ENCODE measurements at regions not wholly inside any gene's neighbourhood (a gene's known extent, or its start where the extent isn't known, plus 50 kb on each side); places are given as distances from the start of the nearest gene placed in this dataset.
"Not testable (repeated sequence)": the region's sequence is repeated elsewhere in the genome, so short reads cannot be mapped to it uniquely, and the experiment has no call there.

DNA sequence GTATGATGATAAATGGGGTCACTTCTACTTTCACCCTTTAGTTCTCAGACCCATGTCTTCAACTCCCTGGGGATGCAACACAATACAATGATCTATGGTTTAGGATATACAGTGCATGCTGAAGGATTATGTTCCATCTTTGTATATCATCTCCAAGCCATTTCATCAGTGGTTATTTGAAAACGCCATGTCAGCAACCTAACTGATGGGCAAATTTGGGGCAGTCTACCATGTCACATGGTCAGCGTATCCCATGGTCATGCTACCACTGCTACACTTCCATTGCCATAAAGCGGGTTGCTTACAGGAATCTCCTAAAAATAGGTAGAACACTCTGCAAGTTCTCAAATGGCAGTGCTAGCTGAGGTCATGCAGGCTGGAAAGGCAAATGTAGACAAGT lies 236.5 kb upstream of the ISX start:
- Histone ChIP-seq H3K27ac (ENCODE audit: control insufficient read depth, insufficient read depth, low read length) (no peak overlapping the region), H4K20me1 (ENCODE audit: control insufficient read depth, extremely low read depth, insufficient read depth, low read length) (no peaks in the 10 kb centered on the region), H3K36me3 (ENCODE audit: control insufficient read depth in 2 of 2, extremely low read depth in 1 of 2, insufficient read depth in 2 of 2, low read length in 2 of 2) (no peaks in the 10 kb centered on the region), H3K9me3 (ENCODE audit: control insufficient read depth, low read depth, low read length) (no peaks in the 10 kb centered on the region), H3K4me2 (ENCODE audit: control insufficient read depth, extremely low read depth, insufficient read depth, low read depth, low read length) (no peak overlapping the region), H2AFZ (ENCODE audit: control insufficient read depth, low read length) (no peak overlapping the region), H3K4me3 (ENCODE audit: control insufficient read depth in 2 of 3, extremely low read depth in 1 of 3, insufficient read depth in 2 of 3, low read depth in 1 of 3, low read length in 3 of 3) (no peak overlapping the region), H3K9ac (ENCODE audit: control insufficient read depth, extremely low read depth, insufficient read depth, low read length) (no peak overlapping the region), H3K9me1 (ENCODE audit: control insufficient read depth, extremely low read depth, insufficient read depth, low read length) (no peaks in the 10 kb centered on the region), H3K79me2 (ENCODE audit: control insufficient read depth, insufficient read depth, low read length) (no peaks in the 10 kb centered on the region), H3K4me1 (ENCODE audit: control insufficient read depth, extremely low read depth, insufficient read depth, low read length) (no peaks in the 10 kb centered on the region), H3K27me3 (ENCODE audit: control insufficient read depth, extremely low read depth, insufficient read depth, low read length) (no peaks in the 10 kb centered on the region)
- TF ChIP-seq, protein P1, sequence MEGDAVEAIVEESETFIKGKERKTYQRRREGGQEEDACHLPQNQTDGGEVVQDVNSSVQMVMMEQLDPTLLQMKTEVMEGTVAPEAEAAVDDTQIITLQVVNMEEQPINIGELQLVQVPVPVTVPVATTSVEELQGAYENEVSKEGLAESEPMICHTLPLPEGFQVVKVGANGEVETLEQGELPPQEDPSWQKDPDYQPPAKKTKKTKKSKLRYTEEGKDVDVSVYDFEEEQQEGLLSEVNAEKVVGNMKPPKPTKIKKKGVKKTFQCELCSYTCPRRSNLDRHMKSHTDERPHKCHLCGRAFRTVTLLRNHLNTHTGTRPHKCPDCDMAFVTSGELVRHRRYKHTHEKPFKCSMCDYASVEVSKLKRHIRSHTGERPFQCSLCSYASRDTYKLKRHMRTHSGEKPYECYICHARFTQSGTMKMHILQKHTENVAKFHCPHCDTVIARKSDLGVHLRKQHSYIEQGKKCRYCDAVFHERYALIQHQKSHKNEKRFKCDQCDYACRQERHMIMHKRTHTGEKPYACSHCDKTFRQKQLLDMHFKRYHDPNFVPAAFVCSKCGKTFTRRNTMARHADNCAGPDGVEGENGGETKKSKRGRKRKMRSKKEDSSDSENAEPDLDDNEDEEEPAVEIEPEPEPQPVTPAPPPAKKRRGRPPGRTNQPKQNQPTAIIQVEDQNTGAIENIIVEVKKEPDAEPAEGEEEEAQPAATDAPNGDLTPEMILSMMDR (optimal IDR thresholded peaks at IDR 0.05 in 1 of 3, IDR thresholded peaks at IDR 0.05 in 1 of 3, conservative IDR thresholded peaks at IDR 0.05 in 1 of 3; ENCODE audit: extremely low read depth in 1 of 3, insufficient read depth in 2 of 3, low read length in 3 of 3) = no peak
- TF ChIP-seq EZH2 (IDR thresholded peaks at IDR 0.05; ENCODE audit: low read length) = no peak
- dilution Hi-C loops (cut with MboI; ENCODE audit: extremely low pct_ligation_motif_present, low sequenced_read_pairs) = no loop called here
- no peak for FAIRE-seq
- no peak for DNase-seq (ENCODE audit: low read depth, low spot score)

GRCh38 chr22:34834059-34834458 lies 231.9 kb upstream of the ISX start:
- Histone ChIP-seq H3K9ac (ENCODE audit: control insufficient read depth, extremely low read depth, insufficient read depth, low read length) (no peak overlapping the region), H3K4me3 (ENCODE audit: control insufficient read depth in 2 of 3, extremely low read depth in 1 of 3, insufficient read depth in 2 of 3, low read depth in 1 of 3, low read length in 3 of 3) (no peak overlapping the region), H3K9me3 (ENCODE audit: control insufficient read depth, low read depth, low read length) (no peaks in the 10 kb centered on the region), H3K27ac (ENCODE audit: control insufficient read depth, insufficient read depth, low read length) (no peak overlapping the region), H3K4me1 (ENCODE audit: control insufficient read depth, extremely low read depth, insufficient read depth, low read length) (no peaks in the 10 kb centered on the region), H3K4me2 (ENCODE audit: control insufficient read depth, extremely low read depth, insufficient read depth, low read depth, low read length) (no peak overlapping the region), H3K36me3 (ENCODE audit: control insufficient read depth in 2 of 2, extremely low read depth in 1 of 2, insufficient read depth in 2 of 2, low read length in 2 of 2) (no peaks in the 10 kb centered on the region), H2AFZ (ENCODE audit: control insufficient read depth, low read length) (no peak overlapping the region), H4K20me1 (ENCODE audit: control insufficient read depth, extremely low read depth, insufficient read depth, low read length) (no peaks in the 10 kb centered on the region), H3K27me3 (ENCODE audit: control insufficient read depth, extremely low read depth, insufficient read depth, low read length) (no peaks in the 10 kb centered on the region), H3K9me1 (ENCODE audit: control insufficient read depth, extremely low read depth, insufficient read depth, low read length) (no peaks in the 10 kb centered on the region), H3K79me2 (ENCODE audit: control insufficient read depth, insufficient read depth, low read length) (no peaks in the 10 kb centered on the region)
- dilution Hi-C loops (cut with MboI; ENCODE audit: extremely low pct_ligation_motif_present, low sequenced_read_pairs) = no loop called here
- FAIRE-seq = no peak
- TF ChIP-seq EZH2 (IDR thresholded peaks at IDR 0.05; ENCODE audit: low read length) = no peak
- TF ChIP-seq, protein P1 (optimal IDR thresholded peaks at IDR 0.05 in 1 of 3, IDR thresholded peaks at IDR 0.05 in 1 of 3, conservative IDR thresholded peaks at IDR 0.05 in 1 of 3; ENCODE audit: extremely low read depth in 1 of 3, insufficient read depth in 2 of 3, low read length in 3 of 3) = no peak
- no peak for DNase-seq (ENCODE audit: low read depth, low spot score)

DNA sequence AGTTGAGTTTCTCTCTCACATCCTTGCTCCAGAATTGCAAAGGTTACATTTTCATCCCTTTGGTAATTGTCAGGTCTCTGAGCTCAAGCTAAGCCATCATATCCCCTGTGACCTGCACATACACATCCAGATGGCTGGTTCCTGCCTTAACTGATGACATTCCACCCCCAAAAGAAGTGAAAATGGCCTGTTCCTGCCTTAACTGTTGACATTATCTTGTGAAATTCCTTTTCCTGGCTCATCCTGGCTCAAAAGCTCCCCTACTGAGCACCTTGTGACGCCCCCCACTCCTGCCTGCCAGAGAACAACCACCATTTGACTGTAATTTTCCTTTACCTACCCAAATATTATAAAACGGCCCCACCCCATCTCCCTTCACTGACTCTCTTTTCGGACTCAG lies 231.4 kb upstream of the ISX start:
- FAIRE-seq; dilution Hi-C loops (cut with MboI; ENCODE audit: extremely low pct_ligation_motif_present, low sequenced_read_pairs): not testable (repeated sequence)

More for the DNA sequence above, 231.4 kb upstream of the ISX start:
- not testable (repeated sequence) for H3K79me2 ChIP-seq (ENCODE audit: control insufficient read depth, insufficient read depth, low read length); H3K27ac ChIP-seq (ENCODE audit: control insufficient read depth, insufficient read depth, low read length); H3K4me2 ChIP-seq (ENCODE audit: control insufficient read depth, extremely low read depth, insufficient read depth, low read depth, low read length); H3K27me3 ChIP-seq (ENCODE audit: control insufficient read depth, extremely low read depth, insufficient read depth, low read length); H3K36me3 ChIP-seq (ENCODE audit: control insufficient read depth in 2 of 2, extremely low read depth in 1 of 2, insufficient read depth in 2 of 2, low read length in 2 of 2); DNase-seq (ENCODE audit: low read depth, low spot score); H3K9ac ChIP-seq (ENCODE audit: control insufficient read depth, extremely low read depth, insufficient read depth, low read length); H3K4me3 ChIP-seq (ENCODE audit: control insufficient read depth in 2 of 3, extremely low read depth in 1 of 3, insufficient read depth in 2 of 3, low read depth in 1 of 3, low read length in 3 of 3); H3K9me1 ChIP-seq (ENCODE audit: control insufficient read depth, extremely low read depth, insufficient read depth, low read length); H3K9me3 ChIP-seq (ENCODE audit: control insufficient read depth, low read depth, low read length); H4K20me1 ChIP-seq (ENCODE audit: control insufficient read depth, extremely low read depth, insufficient read depth, low read length); H3K4me1 ChIP-seq (ENCODE audit: control insufficient read depth, extremely low read depth, insufficient read depth, low read length); H2AFZ ChIP-seq (ENCODE audit: control insufficient read depth, low read length)

All from keratinocyte (primary cell).